HG03460 (cell line): ENCODE measurements at regions not wholly inside any gene's neighbourhood (a gene's known extent, or its start where the extent isn't known, plus 50 kb on each side); places are given as distances from the start of the nearest gene placed in this dataset.
A peak's percentile ranks its signal among the peaks of the same experiment; 100 is the strongest.
"Not testable (repeated sequence)": the region's sequence is repeated elsewhere in the genome, so short reads cannot be mapped to it uniquely, and the experiment has no call there.

ENCODE experiments used
- ATAC-seq: cut with Tn5 transposase; IDR thresholded peaks from one replicate; pipeline ENCODE4 v1.9.1; 2021; ENCODE audit not compliant: unreplicated experiment

DNA sequence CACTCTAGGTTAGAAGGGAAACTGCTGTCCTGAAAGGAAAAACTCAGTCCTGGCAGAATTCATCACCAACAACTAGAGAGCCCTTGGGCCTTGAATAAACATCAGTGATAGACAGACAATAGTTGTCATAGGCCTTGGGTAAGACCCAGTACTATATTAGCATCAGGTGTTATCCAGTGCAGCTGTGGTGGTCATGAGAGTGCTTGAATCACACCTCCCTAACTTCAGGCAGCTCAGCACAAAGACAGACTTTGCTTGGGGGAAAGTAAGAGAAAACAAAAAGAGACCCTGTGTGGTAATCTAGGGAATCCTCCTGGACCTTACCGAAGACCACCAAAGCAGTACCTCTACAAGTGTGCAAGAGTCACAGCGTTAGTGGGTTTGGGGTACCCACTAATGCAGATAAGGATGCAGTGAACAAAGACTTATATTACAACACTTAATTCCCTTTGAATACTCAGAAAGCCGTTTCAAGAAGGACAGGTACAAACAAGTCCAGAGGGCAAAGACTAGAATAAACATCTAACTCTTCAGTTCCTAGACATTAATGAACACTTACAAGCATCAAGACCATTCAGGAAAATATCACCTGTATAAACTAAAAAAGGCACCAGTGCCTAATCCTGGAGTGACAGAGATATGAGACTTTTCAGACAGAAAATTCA is 332.3 kb upstream of the EPHA3 start:
- ATAC-seq: no peak

- no peak for ATAC-seq
These were observed 327.9 kb upstream of the EPHA3 start for GRCh38 chr3:88779482-88779881.

GRCh38 chr3:88784925-88785324 is 322.5 kb upstream of the EPHA3 start:
- ATAC-seq: no peak

GRCh38 chr3:88785841-88786240 is 321.6 kb upstream of the EPHA3 start:
- no peak for ATAC-seq

- no peak for ATAC-seq
These were observed 311.9 kb upstream of the EPHA3 start for GRCh38 chr3:88795503-88795902.

DNA sequence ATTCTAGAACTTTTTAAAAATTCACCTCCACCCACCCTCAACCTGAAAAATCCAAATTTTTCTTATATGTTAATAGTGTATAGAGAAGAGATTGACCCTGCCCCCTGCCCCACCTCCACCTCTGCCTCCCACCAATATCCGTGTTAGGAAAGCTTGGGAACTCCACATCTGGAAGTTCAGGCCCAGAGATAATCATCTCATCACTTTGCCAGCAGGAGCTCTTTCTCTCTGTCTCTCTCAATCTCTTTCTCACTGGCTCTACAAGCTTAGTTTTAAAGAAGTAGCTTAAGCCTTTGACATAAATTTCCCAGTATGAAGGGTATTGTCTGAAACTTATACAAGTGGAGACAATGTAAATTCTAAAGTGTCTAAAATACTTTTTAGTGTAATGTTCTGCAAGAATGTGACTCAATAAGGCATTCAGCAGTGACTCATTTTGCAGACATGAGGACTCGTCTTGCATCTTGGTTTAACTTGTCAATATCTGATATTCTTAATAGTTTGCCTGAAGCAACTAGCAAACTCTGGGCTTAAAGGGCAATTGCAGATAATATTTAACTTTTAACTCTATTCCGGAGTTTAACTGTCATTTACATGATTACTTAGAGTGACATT is 299.8 kb upstream of the EPHA3 start:
- no peak for ATAC-seq

GRCh38 chr3:88809993-88810392 is 297.4 kb upstream of the EPHA3 start:
- ATAC-seq: no peak

- ATAC-seq: no peak
These were observed 297.0 kb upstream of the EPHA3 start for GRCh38 chr3:88810455-88810854.

DNA sequence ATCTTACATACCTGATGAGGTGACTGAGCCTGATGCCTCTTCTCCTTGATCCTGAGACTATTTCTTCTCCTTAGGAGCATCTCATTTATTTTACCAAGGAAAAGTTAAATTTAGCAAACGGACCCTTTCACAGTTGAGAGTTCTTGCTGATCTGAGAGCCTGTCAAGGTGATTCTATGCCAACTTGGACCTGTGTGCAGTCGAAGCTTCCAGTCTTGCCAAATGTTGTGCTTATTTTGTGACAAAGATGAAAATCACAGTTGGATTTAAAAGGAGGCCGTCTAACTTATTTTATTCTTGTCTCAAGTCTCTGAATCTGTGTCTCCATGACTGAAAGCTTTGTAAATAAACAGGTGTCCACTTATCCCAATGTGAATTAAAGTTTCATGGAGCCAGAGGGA is 296.3 kb upstream of the EPHA3 start:
- no peak for ATAC-seq

DNA sequence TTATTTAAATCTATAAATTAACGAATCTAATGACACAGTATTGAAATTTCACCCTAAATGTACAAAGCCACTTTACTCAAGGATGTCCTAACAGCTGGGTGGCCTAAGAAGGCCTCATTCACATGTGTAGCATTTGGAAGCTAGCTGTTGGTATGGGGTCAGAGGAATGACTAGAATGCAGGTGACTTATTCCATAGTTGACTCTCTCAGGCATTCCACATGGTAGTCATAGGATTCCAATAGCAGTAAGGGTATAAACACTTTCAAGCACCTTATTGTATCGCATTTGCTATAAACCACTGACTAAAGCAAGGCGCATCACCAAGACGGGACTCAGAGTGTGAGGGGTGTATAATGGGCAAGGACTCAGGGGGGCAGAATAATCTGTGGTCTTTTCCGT is 294.8 kb upstream of the EPHA3 start:
- no peak for ATAC-seq

- ATAC-seq: no peak
These were observed 291.0 kb upstream of the EPHA3 start for GRCh38 chr3:88816445-88816844.

DNA sequence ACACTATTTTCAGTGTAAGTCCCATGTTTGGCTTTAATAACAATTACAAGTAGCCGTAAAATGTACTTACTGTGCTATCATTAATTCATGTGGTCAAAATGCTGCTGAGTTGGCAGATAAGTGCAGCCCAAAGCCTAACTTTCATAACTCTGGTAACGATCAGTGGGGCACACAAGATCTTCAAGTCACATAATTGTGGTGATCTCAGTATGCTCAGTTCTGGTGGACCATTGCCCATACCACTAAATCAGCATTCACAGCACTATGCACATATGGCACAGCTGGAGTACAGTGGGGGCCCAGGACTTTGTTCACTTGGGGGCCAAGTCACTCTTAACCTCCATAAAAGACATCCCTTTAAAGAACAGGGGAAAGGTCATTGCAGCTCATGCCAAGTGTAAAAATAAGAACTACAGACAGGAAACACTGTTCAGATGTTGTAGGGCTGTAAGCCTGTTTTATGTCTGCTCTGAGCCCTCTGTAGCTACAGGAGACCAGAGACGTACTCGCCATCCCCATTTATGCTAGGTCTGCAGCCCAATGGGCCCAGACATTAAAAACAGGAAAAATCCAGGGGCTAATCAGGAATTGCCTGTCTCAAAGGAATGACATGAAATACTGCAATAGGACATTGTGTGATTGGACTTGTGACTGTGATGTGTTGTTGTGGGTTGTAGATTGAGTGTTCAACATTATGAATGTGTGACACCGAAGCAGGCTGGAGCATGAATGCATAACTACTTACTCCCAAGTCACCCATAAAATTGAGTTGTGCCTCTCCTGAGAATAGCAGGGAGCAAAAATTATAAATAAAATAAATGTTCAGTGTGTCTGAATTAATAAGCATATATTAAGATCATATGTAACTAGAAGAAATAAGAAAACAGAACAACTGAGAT is 282.5 kb upstream of the EPHA3 start:
- ATAC-seq: no peak

DNA sequence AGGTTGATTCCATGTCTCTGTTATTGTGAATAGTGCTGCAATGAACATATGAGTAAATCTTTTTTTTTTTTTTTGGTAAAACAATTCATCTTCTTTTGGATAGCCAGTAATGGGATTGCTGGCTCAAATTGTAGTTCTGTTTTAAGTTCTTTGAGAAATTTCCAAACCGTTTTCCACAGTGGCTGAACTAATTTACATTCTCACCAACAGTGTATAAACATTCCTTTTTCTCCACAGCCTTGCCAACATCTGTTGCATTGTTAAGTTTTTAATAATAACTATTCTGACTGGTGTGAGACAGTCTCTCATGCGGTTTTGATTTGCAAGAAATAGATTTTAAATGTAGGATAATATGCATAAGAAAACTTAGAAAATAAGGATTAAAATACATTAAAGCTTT is 279.0 kb upstream of the EPHA3 start:
- ATAC-seq: no peak

DNA sequence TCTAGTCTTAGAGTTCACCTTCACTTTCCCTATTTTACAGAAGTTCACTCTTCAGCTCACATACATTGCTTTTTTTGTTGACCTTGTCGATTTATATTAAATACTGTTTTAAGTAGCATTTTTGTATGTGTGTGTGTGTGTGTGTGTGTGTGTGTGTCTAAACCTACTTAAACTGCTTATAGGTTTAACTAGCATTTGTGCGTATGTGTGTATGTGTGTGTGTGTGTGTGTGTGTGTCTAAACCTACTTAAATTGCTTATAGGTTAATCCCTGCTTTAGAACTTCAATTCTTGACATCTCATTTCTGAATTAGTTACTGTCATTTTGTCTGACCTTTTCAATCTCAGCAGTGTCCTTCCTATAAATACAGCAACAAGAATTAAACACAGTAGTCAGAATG is 254.8 kb upstream of the EPHA3 start:
- ATAC-seq: no peak

- no peak for ATAC-seq
These were observed 244.2 kb upstream of the EPHA3 start for GRCh38 chr3:88863196-88863595.

DNA sequence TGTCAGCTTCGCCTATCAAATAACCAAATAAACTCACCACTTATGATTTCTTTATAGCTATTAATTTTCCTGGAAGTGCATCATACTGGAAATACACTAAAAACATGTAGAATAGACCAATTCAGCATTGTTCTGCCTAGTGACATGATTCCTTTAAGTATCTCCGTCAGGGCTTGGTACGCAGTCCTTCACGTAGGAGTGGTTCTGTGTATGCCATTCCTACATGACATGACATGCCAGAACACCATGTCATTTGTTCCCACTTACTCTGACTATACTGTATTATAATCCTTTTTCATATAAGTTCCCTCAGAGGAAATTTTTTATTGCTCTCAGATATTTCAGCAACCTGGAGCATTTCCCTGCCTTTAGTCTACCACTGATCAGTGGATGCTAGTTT is 230.7 kb upstream of the EPHA3 start:
- no peak for ATAC-seq

GRCh38 chr3:88879905-88880304 is 227.5 kb upstream of the EPHA3 start:
- ATAC-seq: no peak

GRCh38 chr3:88882121-88882520 is 225.3 kb upstream of the EPHA3 start:
- peak; percentile 98 for ATAC-seq

- ATAC-seq: not testable (repeated sequence)
These were observed 220.8 kb upstream of the EPHA3 start for GRCh38 chr3:88886624-88887023.

DNA sequence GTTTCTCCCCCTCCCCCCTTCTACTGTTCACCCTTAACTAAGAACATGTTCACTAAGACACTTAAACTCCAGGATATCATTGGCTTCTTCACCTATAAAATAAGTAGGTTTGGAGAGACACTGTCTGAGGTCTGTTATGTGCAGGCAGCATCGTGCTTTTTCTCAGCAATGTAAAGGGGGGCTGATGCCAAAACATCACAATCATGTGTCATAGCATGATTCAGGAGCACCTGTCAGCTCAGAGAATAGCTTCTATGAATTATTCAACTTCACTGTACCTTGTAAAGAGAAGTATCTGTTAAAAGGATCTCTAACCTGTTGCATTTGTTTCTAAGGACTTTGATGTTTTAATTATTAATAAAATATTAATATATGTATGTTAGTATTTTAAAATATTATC is 211.4 kb upstream of the EPHA3 start:
- no peak for ATAC-seq

- ATAC-seq: no peak
These were observed 195.0 kb upstream of the EPHA3 start for GRCh38 chr3:88912294-88912877.

- no peak for ATAC-seq
These were observed 188.6 kb upstream of the EPHA3 start for GRCh38 chr3:88918841-88919240.
